Endothelial cell of umbilical vein (primary cell): ENCODE measurements at regions not wholly inside any gene's neighbourhood (a gene's known extent, or its start where the extent isn't known, plus 50 kb on each side); places are given as distances from the start of the nearest gene placed in this dataset.

Source experiments
- BruUV-seq: library from RNA; stranded (reverse); fragments of 400-500 nt; replicated peaks from 2 replicates; lab custom pipeline; 2021; lab: Mats Ljungman, UMichigan
- CTCF ChIA-PET: fragments of 300-600, 350-600 bp; sonication (Branson Sonifier 250); formaldehyde crosslinking; loops from one replicate; lab custom pipeline; 2021; ENCODE audit warnings: antibody characterized with exemption, inconsistent platforms; lab: Charles Lee
- POLR2A ChIA-PET: fragments of 300-600, 350-600 bp; sonication (Branson Sonifier 250); formaldehyde crosslinking; loops from one replicate; lab custom pipeline; 2021; ENCODE audit warnings: antibody characterized with exemption, inconsistent platforms; lab: Charles Lee
- DNase-seq: peaks from one replicate; pipeline ENCODE4 v3.0.0-alpha.2; 2011; ENCODE audit warnings: low read depth, low spot score
- FAIRE-seq: peaks from 2 replicates; lab custom pipeline; 2011; peaks lifted over from hg19 to GRCh38; lab: Jason Lieb, UNC
- H2AFZ ChIP-seq: 2 replicates; pipeline ENCODE4 v1.6.0; 2012; ENCODE audit warnings: low read depth, low read length, control low read depth, inconsistent platforms
- H3K27ac ChIP-seq: 2 replicates; pipeline ENCODE4 v1.5.1; 2011; ENCODE audit warnings: low read depth, mild to moderate bottlenecking, control low read depth, low read length, moderate library complexity; ENCODE audit not compliant: insufficient read depth
- H3K27me3 ChIP-seq, 2 experiments: 2 replicates each; pipeline versions ENCODE4 v1.6.0 to v1.6.1; 2011; ENCODE audit warnings: low read length in 2 of 2, mixed read lengths in 1 of 2; ENCODE audit not compliant: control insufficient read depth in 2 of 2, insufficient read depth in 2 of 2
- H3K36me3 ChIP-seq, 2 experiments: 2 replicates in 1 of 2; 3 replicates in 1 of 2; pipeline ENCODE4 v1.5.1; 2011; ENCODE audit warnings: low read length in 2 of 2, mild to moderate bottlenecking in 1 of 2, moderate library complexity in 1 of 2; ENCODE audit not compliant: control insufficient read depth in 2 of 2, insufficient read depth in 2 of 2; ENCODE audit errors: extremely low read depth in 1 of 2
- H3K4me1 ChIP-seq: 3 replicates; pipeline ENCODE4 v1.5.1; 2011; ENCODE audit warnings: mild to moderate bottlenecking, low read length; ENCODE audit not compliant: control insufficient read depth, insufficient read depth; ENCODE audit errors: extremely low read depth
- H3K4me2 ChIP-seq: 2 replicates; pipeline ENCODE4 v1.6.1; 2011; ENCODE audit warnings: low read length, control low read depth, mixed read lengths; ENCODE audit not compliant: insufficient read depth
- H3K4me3 ChIP-seq, 3 experiments: fragments of 200-600 bp in 1 of 3; sonication (generic), shearing (Covaris generic) in 1 of 3; replicated peaks in 1 of 3; 2 replicates each; pipeline ENCODE4 v1.5.1; 2011 to 2016; ENCODE audit warnings: control low read depth in 3 of 3, low read length in 3 of 3, mild to moderate bottlenecking in 2 of 3, inconsistent platforms in 1 of 3, low read depth in 1 of 3, moderate library complexity in 1 of 3; ENCODE audit not compliant: insufficient read depth in 1 of 3
- H3K79me2 ChIP-seq: 2 replicates; pipeline ENCODE4 v1.6.0; 2012; ENCODE audit warnings: low read length, inconsistent platforms; ENCODE audit not compliant: control insufficient read depth, insufficient read depth
- H3K9ac ChIP-seq: replicated peaks from 2 replicates; pipeline ENCODE3; 2011; ENCODE audit warnings: low read length, control low read depth; ENCODE audit not compliant: insufficient read depth; ENCODE audit errors: extremely low read depth
- H3K9me1 ChIP-seq: replicated peaks from 3 replicates; pipeline ENCODE4 v1.6.0; 2011; ENCODE audit warnings: mild to moderate bottlenecking, low read length; ENCODE audit not compliant: control insufficient read depth, insufficient read depth; ENCODE audit errors: extremely low read depth
- H3K9me3 ChIP-seq: replicated peaks from 2 replicates; pipeline ENCODE4 v1.5.1; 2012; ENCODE audit warnings: low read length, inconsistent platforms; ENCODE audit not compliant: control insufficient read depth, insufficient read depth
- H4K20me1 ChIP-seq: replicated peaks from 2 replicates; pipeline ENCODE3; 2011; ENCODE audit warnings: mild to moderate bottlenecking, low read length; ENCODE audit not compliant: control insufficient read depth, insufficient read depth; ENCODE audit errors: extremely low read depth
- CTCF ChIP-seq, 2 donors: IDR thresholded peaks; 1 replicate in 1 of 2; 2 replicates in 1 of 2; pipeline ENCODE4 v1.5.1; 2011; ENCODE audit warnings: low read length in 2 of 2, mild to moderate bottlenecking in 2 of 2, moderate library complexity in 2 of 2, control low read depth in 1 of 2, inconsistent platforms in 1 of 2, low read depth in 1 of 2; ENCODE audit not compliant: insufficient read depth in 1 of 2; ENCODE audit errors: extremely low read depth in 1 of 2
- EZH2 ChIP-seq: IDR thresholded peaks from 2 replicates; pipeline ENCODE4 v1.6.1; 2012; ENCODE audit warnings: borderline replicate concordance, low read depth, mild to moderate bottlenecking, moderate library complexity, low read length, inconsistent platforms; ENCODE audit not compliant: severe bottlenecking
- FOS ChIP-seq: IDR thresholded peaks from 2 replicates; pipeline ENCODE4 v1.6.1; 2011; ENCODE audit warnings: mild to moderate bottlenecking, low read length, moderate library complexity, borderline replicate concordance; ENCODE audit not compliant: insufficient read depth
- GATA2 ChIP-seq: IDR thresholded peaks from 2 replicates; pipeline ENCODE4 v1.7.0; 2011; ENCODE audit warnings: low read depth, mild to moderate bottlenecking, moderate library complexity, mixed read lengths, low read length; ENCODE audit not compliant: insufficient read length, insufficient read depth
- JUN ChIP-seq: IDR thresholded peaks from 2 replicates; pipeline ENCODE4 v1.6.1; 2011; ENCODE audit warnings: borderline replicate concordance, low read depth; ENCODE audit not compliant: insufficient read length, insufficient read depth
- MAX ChIP-seq: IDR thresholded peaks from 2 replicates; pipeline ENCODE4 v1.6.1; 2011; ENCODE audit not compliant: insufficient read depth, insufficient read length
- MYC ChIP-seq: IDR thresholded peaks from one replicate; pipeline ENCODE4 v1.6.1; 2011; ENCODE audit warnings: mild to moderate bottlenecking, low read depth, low read length
- POLR2A ChIP-seq: IDR thresholded peaks from 2 replicates; pipeline ENCODE4 v1.6.1; 2012; ENCODE audit warnings: low read depth, mild to moderate bottlenecking, control low read depth, low read length
- POLR2AphosphoS5 ChIP-seq: IDR thresholded peaks from 2 replicates; pipeline ENCODE4 v1.6.1; 2012; ENCODE audit warnings: low read depth, mild to moderate bottlenecking, control low read depth, low read length, moderate library complexity; ENCODE audit not compliant: insufficient read depth
- dilution Hi-C: fragments of 300-500 bp; cut with MboI; formaldehyde crosslinking; loops from one replicate; pipeline ENCODE4 v1.15.0; 2019; ENCODE audit warnings: low sequenced_read_pairs; ENCODE audit not compliant: extremely low pct_ligation_motif_present
- intact Hi-C: fragments of 100-400 bp; cut with micrococcal nuclease; formaldehyde crosslinking; loops from one replicate; pipeline ENCODE4 v1.10.0; 2022

- intact Hi-C loops, result no loop called here
- Histone ChIP-seq H4K20me1 (no peaks in the 10 kb centered on the region), H3K4me1 (no peaks in the 10 kb centered on the region), H3K9me3 (no peaks in the 10 kb centered on the region), H3K9ac (no peak overlapping the region), H3K4me2 (no peak overlapping the region), H3K27ac (no peak overlapping the region), H3K27me3 (no peaks in the 10 kb centered on the region), H2AFZ (no peak overlapping the region), H3K79me2 (no peaks in the 10 kb centered on the region), H3K36me3 (no peaks in the 10 kb centered on the region), H3K4me3 (no peak overlapping the region), H3K9me1 (no peaks in the 10 kb centered on the region)
- ChIA-PET CTCF (interaction anchor here (2.2 kb wide), 1 partner anchor 19 kb away, joined by 7 read pairs; no protein-coding TSS in a partner anchor), POLR2A (no interaction called here)
- no TSS peak for BruUV-seq
- no peak for FAIRE-seq
- TF ChIP-seq FOS, result no peak
- no peak for TF ChIP-seq MYC
- no peak for TF ChIP-seq POLR2AphosphoS5
- DNase-seq, result no peak
- dilution Hi-C loops, result no loop called here
These were observed 65.4 kb upstream of the ENPP6 start for GRCh38 chr4:184282895-184283654.

GRCh38 chr4:184282251-184282713 lies 64.6 kb upstream of the ENPP6 start:
- no peak overlapping the region for H3K4me2 ChIP-seq
- no peaks in the 10 kb centered on the region for H4K20me1 ChIP-seq
- DNase-seq, result no peak
- BruUV-seq, result no TSS peak
- no peaks in the 10 kb centered on the region for H3K27me3 ChIP-seq
- POLR2A ChIA-PET, result interaction anchor here (0.6 kb wide), 1 partner anchor 1459 kb away, joined by 7 read pairs; no protein-coding TSS in a partner anchor
- H3K79me2 ChIP-seq, result no peaks in the 10 kb centered on the region
- H2AFZ ChIP-seq, result no peak overlapping the region
- H3K4me3 ChIP-seq, result no peak overlapping the region
- CTCF ChIA-PET, result interaction anchor here (1.6 kb wide), 1 partner anchor 18 kb away, joined by 6 read pairs; no protein-coding TSS in a partner anchor
- dilution Hi-C loops, result no loop called here
- no peak overlapping the region for H3K9ac ChIP-seq
- H3K9me1 ChIP-seq, result no peaks in the 10 kb centered on the region
- no peak overlapping the region for H3K27ac ChIP-seq
- intact Hi-C loops, result no loop called here
- no peaks in the 10 kb centered on the region for H3K36me3 ChIP-seq
- TF ChIP-seq CTCF (IDR thresholded peaks at IDR 0.05; ENCODE audit: extremely low read depth in 1 of 2, insufficient read depth in 1 of 2, low read depth in 1 of 2, low read length in 2 of 2) (no peak), MYC (no peak), POLR2AphosphoS5 (no peak), JUN (no peak), POLR2A (no peak), MAX (no peak), EZH2 (no peak), GATA2 (no peak), FOS (no peak)
- FAIRE-seq, result no peak
- no peaks in the 10 kb centered on the region for H3K4me1 ChIP-seq
- no peaks in the 10 kb centered on the region for H3K9me3 ChIP-seq
